DND-41 (cell line): ENCODE measurements at regions not wholly inside any gene's neighbourhood (a gene's known extent, or its start where the extent isn't known, plus 50 kb on each side); places are given as distances from the start of the nearest gene placed in this dataset.

ENCODE experiments used
- ATAC-seq: fragments of 200-7000 bp; cut with Tn5 transposase; 3 replicates; pipeline ENCODE4 v1.9.1; 2021; ENCODE audit warnings: low read depth; ENCODE audit not compliant: insufficient read depth
- DNase-seq: peaks from one replicate; pipeline ENCODE4 v3.0.0-alpha.2; 2020
- H2AFZ ChIP-seq: 2 replicates; pipeline ENCODE4 v1.6.0; 2012; ENCODE audit warnings: low read depth, low read length
- H3K27ac ChIP-seq: 2 replicates; pipeline ENCODE4 v1.5.1; 2012; ENCODE audit warnings: low read length, inconsistent platforms
- H3K27me3 ChIP-seq: fragments of 200-600 bp; sonication (generic); 2 replicates; pipeline ENCODE4 v1.6.0; 2012; ENCODE audit warnings: low read length, mild to moderate bottlenecking, inconsistent platforms; ENCODE audit not compliant: insufficient read depth, poor library complexity
- H3K36me3 ChIP-seq: 2 replicates; pipeline ENCODE4 v1.5.1; 2012; ENCODE audit warnings: low read length, inconsistent platforms; ENCODE audit not compliant: insufficient read depth
- H3K4me1 ChIP-seq: 2 replicates; pipeline ENCODE4 v1.5.1; 2012; ENCODE audit warnings: mild to moderate bottlenecking, low read length; ENCODE audit not compliant: insufficient read depth
- H3K4me2 ChIP-seq: 2 replicates; pipeline ENCODE4 v1.6.0; 2012; ENCODE audit warnings: mild to moderate bottlenecking, moderate library complexity, low read length, inconsistent platforms; ENCODE audit not compliant: insufficient read depth
- H3K4me3 ChIP-seq, 2 experiments: fragments of 200-600 bp in 1 of 2; shearing (Covaris generic) in 1 of 2; 2 replicates each; pipeline ENCODE4 v1.5.1; 2012 to 2016; ENCODE audit warnings: inconsistent platforms in 2 of 2, low read length in 2 of 2, mild to moderate bottlenecking in 2 of 2, low read depth in 1 of 2, moderate library complexity in 1 of 2
- H3K79me2 ChIP-seq: 2 replicates; pipeline ENCODE4 v1.6.0; 2012; ENCODE audit warnings: low read length, inconsistent platforms; ENCODE audit not compliant: insufficient read depth
- H3K9ac ChIP-seq: 2 replicates; pipeline ENCODE4 v1.6.0; 2012; ENCODE audit warnings: low read depth, mild to moderate bottlenecking, inconsistent platforms, low read length, moderate library complexity
- H3K9me3 ChIP-seq: 2 replicates; pipeline ENCODE4 v1.5.1; 2012; ENCODE audit warnings: low read length, moderate library complexity, mild to moderate bottlenecking, inconsistent platforms; ENCODE audit not compliant: insufficient read depth, severe bottlenecking
- H4K20me1 ChIP-seq: 2 replicates; pipeline ENCODE4 v1.6.0; 2012; ENCODE audit warnings: low read length; ENCODE audit not compliant: insufficient read depth
- CTCF ChIP-seq: IDR thresholded peaks from 2 replicates; pipeline ENCODE4 v1.5.1; 2012; ENCODE audit warnings: borderline replicate concordance, low read length, moderate library complexity, mild to moderate bottlenecking; ENCODE audit not compliant: poor library complexity, severe bottlenecking; ENCODE audit errors: extremely low read depth
- EZH2 ChIP-seq: IDR thresholded peaks from 3 replicates; pipeline ENCODE4 v1.6.1; 2012; ENCODE audit warnings: borderline replicate concordance, low read depth, mild to moderate bottlenecking, moderate library complexity, low read length, inconsistent platforms; ENCODE audit not compliant: severe bottlenecking

- Histone ChIP-seq H2AFZ (no peak overlapping the region), H3K9me3 (no peaks in the 10 kb centered on the region), H3K4me3 (no peak overlapping the region), H3K4me2 (no peak overlapping the region), H3K27me3 (no peaks in the 10 kb centered on the region), H3K36me3 (no peaks in the 10 kb centered on the region), H3K79me2 (no peaks in the 10 kb centered on the region), H3K4me1 (no peaks in the 10 kb centered on the region), H3K9ac (no peak overlapping the region), H3K27ac (no peak overlapping the region), H4K20me1 (no peaks in the 10 kb centered on the region)
- no peak for DNase-seq
- TF ChIP-seq EZH2, result no peak
- TF ChIP-seq CTCF, result no peak
- no peak for ATAC-seq
Measured at GRCh38 chr7:125032943-125033342, 103.3 kb upstream of the POT1 start.

GRCh38 chr7:125030756-125031387, 101.2 kb upstream of the POT1 start:
- H2AFZ ChIP-seq, result no peak overlapping the region
- H3K79me2 ChIP-seq, result no peaks in the 10 kb centered on the region
- H3K9me3 ChIP-seq, result no peaks in the 10 kb centered on the region
- no peak for DNase-seq
- H3K27me3 ChIP-seq, result no peaks in the 10 kb centered on the region
- H3K4me2 ChIP-seq, result no peak overlapping the region
- ATAC-seq, result no peak
- no peaks in the 10 kb centered on the region for H4K20me1 ChIP-seq
- H3K9ac ChIP-seq, result no peak overlapping the region
- no peak overlapping the region for H3K27ac ChIP-seq
- H3K36me3 ChIP-seq, result no peaks in the 10 kb centered on the region
- H3K4me1 ChIP-seq, result no peaks in the 10 kb centered on the region
- H3K4me3 ChIP-seq, result no peak overlapping the region
- TF ChIP-seq CTCF (no peak), EZH2 (no peak)

GRCh38 chr7:125025620-125026019, 96.0 kb upstream of the POT1 start:
- ATAC-seq (no peak), DNase-seq (no peak)
- Histone ChIP-seq H3K36me3 (no peaks in the 10 kb centered on the region), H3K27me3 (no peaks in the 10 kb centered on the region), H3K4me3 (no peak overlapping the region), H4K20me1 (no peaks in the 10 kb centered on the region), H3K4me1 (no peaks in the 10 kb centered on the region), H3K4me2 (no peak overlapping the region), H3K9me3 (no peaks in the 10 kb centered on the region), H3K27ac (no peak overlapping the region), H3K79me2 (no peaks in the 10 kb centered on the region), H3K9ac (no peak overlapping the region), H2AFZ (no peak overlapping the region)
- TF ChIP-seq CTCF (no peak), EZH2 (no peak)

GRCh38 chr7:125020801-125021200, 91.2 kb upstream of the POT1 start:
- Histone ChIP-seq H3K9me3 (no peaks in the 10 kb centered on the region), H3K4me2 (no peak overlapping the region), H2AFZ (no peak overlapping the region), H3K36me3 (no peaks in the 10 kb centered on the region), H4K20me1 (no peaks in the 10 kb centered on the region), H3K4me3 (no peak overlapping the region), H3K27ac (no peak overlapping the region), H3K27me3 (no peaks in the 10 kb centered on the region), H3K4me1 (no peaks in the 10 kb centered on the region), H3K79me2 (no peaks in the 10 kb centered on the region), H3K9ac (no peak overlapping the region)
- ATAC-seq (no peak), DNase-seq (no peak)
- TF ChIP-seq EZH2 (no peak), CTCF (no peak)
